Fibroblast of villous mesenchyme (primary cell): ENCODE measurements at regions not wholly inside any gene's neighbourhood (a gene's known extent, or its start where the extent isn't known, plus 50 kb on each side); places are given as distances from the start of the nearest gene placed in this dataset.

Experiments used
- DNase-seq: peaks from one replicate; pipeline ENCODE4 v3.0.0-alpha.2; 2010; ENCODE audit warnings: low read depth
- H3K4me3 ChIP-seq: 2 replicates; pipeline ENCODE4 v1.5.1; 2011; ENCODE audit warnings: low read depth, mild to moderate bottlenecking, low read length
- CTCF ChIP-seq: IDR thresholded peaks from 2 replicates; pipeline ENCODE4 v1.5.1; 2012; ENCODE audit warnings: low read depth, mild to moderate bottlenecking, low read length; ENCODE audit not compliant: insufficient read depth

- no peak for TF ChIP-seq CTCF
- no peak for DNase-seq
- no peak overlapping the region for H3K4me3 ChIP-seq
Observed at GRCh38 chr22:49580024-49580423, 247.6 kb downstream of the BRD1 start.

GRCh38 chr22:49577168-49578060 is 250.3 kb downstream of the BRD1 start:
- DNase-seq, result no peak
- TF ChIP-seq CTCF, result no peak
- no peak overlapping the region for H3K4me3 ChIP-seq

- H3K4me3 ChIP-seq, result no peak overlapping the region
- TF ChIP-seq CTCF, result no peak
- DNase-seq, result no peak
Observed at GRCh38 chr22:49576241-49577141, 251.2 kb downstream of the BRD1 start.

- no peak overlapping the region for H3K4me3 ChIP-seq
- no peak for TF ChIP-seq CTCF
- DNase-seq, result no peak
Observed at GRCh38 chr22:49575703-49576081, 252.0 kb downstream of the BRD1 start.

GRCh38 chr22:49574881-49575702 is 252.6 kb downstream of the BRD1 start:
- DNase-seq, result no peak
- H3K4me3 ChIP-seq, result no peak overlapping the region
- no peak for TF ChIP-seq CTCF

- DNase-seq, result no peak
- no peak overlapping the region for H3K4me3 ChIP-seq
- TF ChIP-seq CTCF, result no peak
Observed at GRCh38 chr22:49574205-49574880, 253.3 kb downstream of the BRD1 start.
